GM19035 (cell line): ENCODE measurements at regions not wholly inside any gene's neighbourhood (a gene's known extent, or its start where the extent isn't known, plus 50 kb on each side); places are given as distances from the start of the nearest gene placed in this dataset.

ENCODE experiments used
- ATAC-seq: cut with Tn5 transposase; IDR thresholded peaks from one replicate; pipeline ENCODE4 v1.9.1; 2021; ENCODE audit not compliant: unreplicated experiment

GRCh38 chr11:109735128-109735527, 313.1 kb downstream of the C11orf87 start:
- ATAC-seq, result no peak

- no peak for ATAC-seq
These were observed 317.4 kb downstream of the C11orf87 start for GRCh38 chr11:109739379-109739778.

GRCh38 chr11:109745996-109746625, 324.1 kb downstream of the C11orf87 start:
- ATAC-seq, result no peak

GRCh38 chr11:109747839-109748238, 325.8 kb downstream of the C11orf87 start:
- ATAC-seq, result peak; percentile 56

- no peak for ATAC-seq
These were observed 327.5 kb downstream of the C11orf87 start for GRCh38 chr11:109749476-109749875.

- ATAC-seq, result no peak
These were observed 329.0 kb downstream of the C11orf87 start for GRCh38 chr11:109750964-109751363.

- ATAC-seq, result no peak
These were observed 330.3 kb downstream of the C11orf87 start for GRCh38 chr11:109752212-109752825.

GRCh38 chr11:109756521-109756920, 334.5 kb downstream of the C11orf87 start:
- no peak for ATAC-seq

GRCh38 chr11:109756951-109757350, 335.0 kb downstream of the C11orf87 start:
- ATAC-seq, result no peak

- no peak for ATAC-seq
These were observed 330.6 kb upstream of the ZC3H12C start for GRCh38 chr11:109762546-109762945.

GRCh38 chr11:109765709-109766311, 327.4 kb upstream of the ZC3H12C start:
- no peak for ATAC-seq

- ATAC-seq, result no peak
These were observed 323.3 kb upstream of the ZC3H12C start for GRCh38 chr11:109769858-109770257.

- no peak for ATAC-seq
These were observed 322.9 kb upstream of the ZC3H12C start for GRCh38 chr11:109770323-109770722.

- ATAC-seq, result no peak
These were observed 320.3 kb upstream of the ZC3H12C start for GRCh38 chr11:109772892-109773291.

- ATAC-seq, result no peak
These were observed 317.5 kb upstream of the ZC3H12C start for GRCh38 chr11:109775686-109776085.

GRCh38 chr11:109783014-109783413, 310.2 kb upstream of the ZC3H12C start:
- ATAC-seq, result no peak

GRCh38 chr11:109783840-109784239, 309.4 kb upstream of the ZC3H12C start:
- peak; percentile 91 for ATAC-seq

GRCh38 chr11:109784536-109784935, 308.7 kb upstream of the ZC3H12C start:
- ATAC-seq, result no peak

- no peak for ATAC-seq
These were observed 308.0 kb upstream of the ZC3H12C start for GRCh38 chr11:109785198-109785597.

- ATAC-seq, result no peak
These were observed 307.5 kb upstream of the ZC3H12C start for GRCh38 chr11:109785714-109786113.

GRCh38 chr11:109788948-109789490, 304.2 kb upstream of the ZC3H12C start:
- no peak for ATAC-seq

GRCh38 chr11:109789901-109790300, 303.3 kb upstream of the ZC3H12C start:
- ATAC-seq, result no peak
